LHCN-M2 (cell line): ENCODE measurements at regions not wholly inside any gene's neighbourhood (a gene's known extent, or its start where the extent isn't known, plus 50 kb on each side); places are given as distances from the start of the nearest gene placed in this dataset.
"Not testable (repeated sequence)": the region's sequence is repeated elsewhere in the genome, so short reads cannot be mapped to it uniquely, and the experiment has no call there.

Source experiments
- DNase-seq: peaks from one replicate; pipeline ENCODE4 v3.0.0-alpha.2; 2012; ENCODE audit warnings: low read depth

DNA sequence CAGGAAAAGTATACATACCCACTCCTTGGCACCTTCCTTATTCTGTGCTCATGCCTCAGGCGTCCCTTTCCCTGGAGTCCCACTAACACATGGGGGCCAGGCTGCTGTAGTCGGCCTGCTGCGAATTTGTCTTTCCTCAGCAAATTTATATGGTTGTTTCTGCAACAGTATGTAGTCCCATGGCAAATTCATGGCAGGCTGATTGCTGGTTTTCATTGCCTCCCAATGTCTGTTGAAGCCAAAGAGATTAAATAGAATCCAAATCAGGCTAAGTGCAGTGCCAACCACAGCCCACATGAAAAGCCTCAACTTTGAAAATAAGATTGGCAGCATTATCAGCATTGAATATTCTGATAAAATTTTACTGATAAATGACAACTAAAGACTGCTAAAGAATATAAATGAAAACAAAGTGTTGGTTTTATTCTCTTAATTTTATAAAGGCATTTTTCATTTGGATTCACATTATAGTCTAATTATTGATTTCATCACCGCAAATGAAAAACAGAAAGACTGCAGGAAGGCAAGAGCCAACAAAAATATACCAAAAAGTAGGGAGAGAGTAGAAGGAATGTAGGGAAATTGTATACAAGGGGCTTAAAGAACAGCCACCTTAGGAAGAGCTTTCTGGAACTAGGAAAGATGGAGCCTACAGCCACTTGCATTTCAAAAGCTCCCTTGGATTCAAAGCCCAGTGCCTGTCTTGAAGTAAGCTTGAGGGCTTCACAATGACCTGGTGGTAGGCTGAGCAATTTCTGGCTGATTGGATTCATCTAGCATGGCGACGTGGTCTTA, 283.7 kb upstream of the MMADHC start:
- DNase-seq: no peak

DNA sequence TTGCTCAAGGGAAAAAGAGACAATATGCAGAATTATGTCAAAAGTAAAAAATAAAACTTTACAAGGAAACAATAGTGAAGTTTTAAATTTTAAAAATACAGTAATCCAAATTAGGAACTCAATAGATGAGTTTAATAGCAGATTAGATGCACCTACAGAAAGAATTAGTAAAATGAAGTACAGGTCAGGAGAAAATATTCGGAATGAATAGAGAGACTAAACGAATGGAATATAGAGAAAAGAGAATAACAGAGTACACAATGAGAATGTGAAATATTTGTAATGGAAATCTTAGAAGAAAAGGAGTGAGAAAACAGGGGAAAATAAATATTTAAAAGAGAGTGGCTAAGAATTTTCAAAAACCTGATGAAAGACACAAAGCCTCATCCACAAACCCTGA, 275.7 kb upstream of the MMADHC start:
- DNase-seq: no peak

DNA sequence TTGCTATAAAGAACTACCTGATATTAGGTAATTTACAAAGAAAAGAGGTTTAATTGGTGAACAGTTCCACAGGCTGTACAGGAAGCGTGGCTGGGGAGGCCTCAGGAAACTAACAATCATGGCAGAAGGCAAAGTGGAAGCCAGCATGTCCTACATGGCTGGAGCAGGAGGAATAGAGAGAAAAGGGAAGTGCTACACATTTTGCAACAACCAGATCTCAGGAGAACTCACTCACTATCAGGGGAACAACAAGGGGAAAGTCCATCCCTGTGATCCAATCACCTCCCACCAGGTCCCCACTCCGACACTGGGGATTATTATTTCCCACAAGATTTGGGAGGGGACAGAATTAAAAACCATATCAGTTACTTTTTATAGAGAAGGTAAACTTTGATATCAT, 273.5 kb upstream of the MMADHC start:
- DNase-seq: no peak

DNA sequence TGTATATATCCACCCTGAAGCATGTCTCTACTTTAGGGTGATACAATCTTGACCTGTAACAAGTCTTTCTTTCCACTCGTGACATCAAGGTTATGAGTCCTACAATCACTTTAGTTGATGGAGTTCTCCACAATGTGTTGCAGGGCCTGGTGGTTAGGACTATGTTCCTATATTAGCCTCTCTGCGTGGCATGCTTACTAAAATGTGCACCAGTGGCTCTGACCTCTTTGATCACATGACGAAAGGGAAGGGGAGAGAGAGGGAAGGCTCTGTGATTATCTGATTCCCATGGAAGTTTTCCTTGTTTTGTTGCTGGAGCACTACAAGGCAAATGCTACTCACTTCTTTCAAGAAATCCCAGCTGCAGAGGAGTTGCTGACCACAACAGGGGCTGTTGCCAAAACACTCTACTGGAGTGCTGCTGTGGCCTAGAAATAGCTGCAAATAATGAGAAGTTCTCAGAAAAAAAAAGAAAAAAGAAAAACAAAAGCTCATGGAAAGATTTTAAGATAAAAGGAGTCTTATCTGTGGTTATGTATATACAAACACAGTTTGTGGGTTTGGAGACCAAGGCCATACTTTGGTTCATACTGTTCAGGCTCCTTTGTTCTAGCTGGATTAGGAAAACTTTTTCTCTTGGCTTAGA, 272.8 kb upstream of the MMADHC start:
- DNase-seq: peak; percentile 76

DNA sequence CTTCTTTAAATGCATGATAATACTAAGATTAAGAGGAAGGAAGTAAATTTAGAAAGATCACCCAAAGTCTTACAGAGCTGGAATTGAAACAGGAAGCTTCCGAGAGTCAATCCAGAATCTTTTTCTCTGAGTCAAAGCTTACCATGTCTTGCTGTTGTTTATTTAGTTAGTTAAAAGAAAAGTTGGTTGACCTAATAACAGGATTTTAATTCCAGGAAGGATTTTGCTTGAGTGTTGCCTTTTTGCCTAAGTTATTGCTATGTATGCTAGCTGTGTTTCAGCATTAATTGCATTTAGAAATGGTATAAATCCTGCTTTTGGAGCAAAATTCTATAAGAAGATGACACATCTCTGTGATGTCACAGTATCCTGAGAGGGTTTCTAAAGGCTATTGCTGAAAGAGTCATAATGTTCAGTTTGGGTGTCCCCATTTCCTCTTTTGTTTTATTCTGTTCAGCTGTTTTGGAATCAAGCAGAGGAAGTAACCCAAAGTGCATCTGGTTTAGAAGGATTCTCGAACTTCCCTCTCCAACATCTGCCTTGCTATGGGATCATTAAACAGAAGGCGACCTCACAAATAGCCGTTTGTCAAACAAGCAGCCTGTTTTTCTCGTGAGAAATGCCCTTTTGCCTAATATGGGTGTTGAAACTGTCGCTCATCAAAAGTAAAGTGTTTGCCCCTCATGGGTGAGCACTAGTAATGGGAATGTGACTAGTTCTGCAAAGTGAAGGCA, 271.5 kb upstream of the MMADHC start:
- peak; percentile 49 for DNase-seq

DNA sequence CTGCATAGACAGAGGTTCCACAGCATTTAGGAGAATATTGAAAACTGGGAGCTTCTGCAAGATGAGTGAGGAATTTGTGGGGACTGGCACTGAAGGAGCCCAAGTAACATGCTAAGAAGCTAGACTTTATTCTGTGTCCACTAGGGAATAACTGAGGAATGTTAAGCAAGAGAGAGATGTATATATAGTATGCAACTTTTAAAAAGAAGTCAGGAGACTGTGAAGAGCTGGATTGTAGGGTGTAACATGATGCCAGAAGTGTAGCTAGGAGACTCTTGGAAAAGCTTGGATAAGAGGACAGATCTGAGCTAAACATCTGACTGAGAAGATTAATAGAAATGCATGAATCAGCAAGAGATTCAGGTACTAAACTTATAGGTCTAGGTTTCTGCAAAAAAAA, 270.6 kb upstream of the MMADHC start:
- DNase-seq: no peak

DNA sequence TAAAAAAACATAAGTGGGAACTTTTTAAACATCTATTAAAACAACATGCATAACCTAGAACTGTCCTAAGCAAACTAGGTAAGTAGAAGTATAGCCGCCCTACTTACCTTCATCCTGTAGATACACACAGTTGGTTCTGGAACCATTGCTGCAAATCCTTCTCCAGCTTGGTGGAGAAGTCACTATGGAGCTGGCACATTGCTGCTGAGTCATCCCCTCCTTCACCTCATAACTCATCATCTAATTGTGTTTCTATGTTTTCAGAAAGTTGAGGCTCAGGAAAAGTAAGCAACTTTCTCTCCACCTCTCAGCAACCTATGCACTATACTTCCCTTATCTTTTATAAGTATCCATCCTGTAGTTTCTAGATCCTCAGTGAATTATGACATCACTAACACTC, 269.8 kb upstream of the MMADHC start:
- DNase-seq: peak; percentile 24

DNA sequence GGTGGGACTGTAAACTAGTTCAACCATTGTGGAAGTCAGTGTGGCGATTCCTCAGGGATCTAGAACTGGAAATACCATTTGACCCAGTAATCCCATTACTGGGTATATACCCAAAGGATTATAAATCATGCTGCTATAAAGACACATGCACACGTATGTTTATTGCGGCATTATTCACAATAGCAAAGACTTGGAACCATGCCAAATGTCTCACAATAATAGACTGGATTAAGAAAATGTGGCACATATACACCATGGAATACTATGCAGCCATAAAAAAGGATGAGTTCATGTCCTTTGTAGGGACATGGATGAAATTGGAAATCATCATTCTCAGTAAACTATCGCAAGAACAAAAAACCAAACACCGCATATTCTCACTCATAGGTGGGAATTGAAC, 268.3 kb upstream of the MMADHC start:
- DNase-seq: not testable (repeated sequence)

DNA sequence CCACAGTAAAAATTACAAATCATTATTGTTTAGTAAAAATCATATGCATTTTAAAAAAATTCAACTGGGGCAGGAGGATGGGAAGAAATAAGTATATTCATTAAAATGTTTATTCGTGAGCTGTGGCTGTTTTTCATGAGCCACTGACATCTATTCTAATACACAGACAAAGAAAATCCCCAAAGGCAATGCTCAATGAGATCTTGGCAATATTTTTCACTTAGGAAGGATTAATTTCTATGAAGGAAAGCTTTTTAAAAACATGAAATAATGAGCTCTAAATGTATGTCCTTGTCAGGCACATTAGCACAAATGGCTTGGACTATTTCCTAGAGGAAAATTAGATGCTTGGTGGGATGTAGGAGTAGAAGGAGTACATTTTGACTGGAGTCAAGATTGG, 262.0 kb upstream of the MMADHC start:
- no peak for DNase-seq

DNA sequence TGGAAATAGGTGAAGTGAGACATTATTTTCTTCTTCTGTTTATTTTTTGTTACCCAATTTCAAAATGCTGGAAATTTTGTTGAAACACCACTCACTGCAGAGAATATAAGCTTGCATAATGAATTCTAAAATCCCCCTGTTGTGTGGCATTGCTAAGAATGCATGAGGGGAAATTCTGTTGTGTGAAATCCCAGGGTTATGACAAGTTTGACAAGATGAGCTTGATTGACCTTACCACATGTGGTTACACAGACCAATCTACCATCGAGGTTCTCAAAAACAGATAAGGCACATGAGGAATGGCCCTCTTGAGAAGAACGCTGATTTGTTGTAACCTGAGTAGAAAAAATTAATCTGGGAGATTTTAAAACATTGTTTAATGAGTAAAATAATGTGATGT, 261.6 kb upstream of the MMADHC start:
- no peak for DNase-seq

DNA sequence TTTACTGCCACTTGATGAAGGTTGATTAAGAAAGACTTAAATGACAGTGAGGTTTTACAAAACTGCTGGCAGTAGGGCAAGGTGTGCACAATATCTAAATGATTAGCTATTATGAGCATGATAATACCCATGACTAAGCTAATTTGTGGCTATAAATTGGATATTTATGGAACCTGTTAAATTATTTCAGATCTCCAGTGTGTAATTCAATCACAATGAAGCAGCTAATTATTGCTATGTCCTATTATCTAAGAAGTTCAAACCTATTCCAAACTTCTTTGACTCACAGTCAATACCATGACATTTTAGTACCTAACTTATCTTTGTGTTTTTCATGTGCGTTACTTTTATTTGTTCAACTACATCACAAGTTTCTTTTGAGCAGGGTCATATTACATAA, 253.8 kb upstream of the MMADHC start:
- no peak for DNase-seq

DNA sequence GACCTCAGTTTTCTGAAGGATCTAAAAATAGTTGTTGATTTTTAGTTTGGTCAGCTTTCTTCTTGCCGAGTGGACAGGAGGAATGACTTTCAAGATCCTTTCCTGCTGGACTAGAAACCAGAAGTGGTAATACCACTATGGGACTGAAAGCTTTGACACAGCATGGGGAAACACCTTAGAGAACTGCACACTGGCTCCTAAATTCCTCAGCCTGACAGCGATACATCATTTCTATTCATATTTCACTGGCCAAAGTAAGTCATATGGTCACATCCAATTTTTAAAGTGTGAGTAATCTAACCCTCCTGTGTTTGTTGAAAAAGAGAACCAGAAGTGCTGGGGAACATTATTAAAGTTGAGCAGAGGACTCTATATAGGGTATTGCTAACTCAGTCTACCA, 244.7 kb upstream of the MMADHC start:
- peak; percentile 20 for DNase-seq

DNA sequence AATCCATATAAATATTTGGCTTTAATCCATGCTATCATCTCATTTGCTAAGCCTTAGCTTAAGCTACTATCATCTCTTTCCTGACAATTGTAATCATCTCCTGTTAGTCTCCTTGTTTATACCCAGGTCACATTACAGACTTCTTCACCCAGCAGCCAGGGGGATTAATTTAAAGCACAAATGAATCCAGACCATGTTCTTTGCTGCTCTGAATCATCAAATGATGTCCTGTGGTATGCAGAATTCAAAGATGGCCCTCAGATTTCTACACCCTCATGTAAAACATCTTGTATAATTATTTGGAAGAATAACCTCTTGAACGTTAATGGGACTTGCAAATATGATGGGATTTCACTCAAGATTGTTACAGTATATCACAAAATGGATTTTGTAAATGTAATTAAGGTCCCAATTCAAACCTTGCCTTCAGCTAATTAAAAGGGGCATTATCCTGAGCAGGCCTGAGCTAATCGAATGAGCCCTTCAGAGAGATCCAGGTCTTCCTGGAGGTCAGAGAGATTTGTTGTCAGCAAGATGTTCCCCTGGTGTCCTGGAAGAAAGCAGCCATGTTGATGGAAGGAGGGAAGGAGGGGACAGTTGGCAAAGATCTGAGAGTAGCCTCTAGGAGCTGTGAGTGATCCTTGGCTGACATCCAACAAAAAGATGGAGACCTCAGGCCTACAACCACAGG, 241.1 kb upstream of the MMADHC start:
- peak; percentile 24 for DNase-seq

DNA sequence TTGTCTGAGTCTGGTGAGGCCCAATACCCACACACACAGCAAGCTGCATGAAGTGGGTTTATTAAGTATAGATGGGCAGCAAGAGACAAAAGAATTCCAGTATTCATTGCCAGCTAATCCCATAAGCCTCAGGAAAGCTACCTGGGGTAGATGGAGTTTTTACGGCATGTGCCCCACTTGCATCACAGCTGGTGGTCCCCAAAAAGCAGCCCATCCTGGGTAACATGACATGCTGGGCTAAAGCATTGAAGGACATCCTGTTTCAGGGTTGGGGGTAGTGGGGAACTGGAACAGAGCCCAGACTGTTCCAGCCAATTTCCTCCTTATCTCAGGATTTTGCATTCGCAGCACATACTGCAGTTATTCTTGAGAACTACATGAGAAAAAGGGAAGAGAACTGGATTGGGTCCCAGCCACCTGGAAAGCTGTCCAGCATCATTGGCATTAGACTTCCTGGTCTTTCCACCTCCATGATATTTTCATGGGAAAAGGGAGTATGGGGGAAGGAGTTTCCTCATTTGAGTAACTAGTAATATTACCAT, 240.1 kb upstream of the MMADHC start:
- no peak for DNase-seq

DNA sequence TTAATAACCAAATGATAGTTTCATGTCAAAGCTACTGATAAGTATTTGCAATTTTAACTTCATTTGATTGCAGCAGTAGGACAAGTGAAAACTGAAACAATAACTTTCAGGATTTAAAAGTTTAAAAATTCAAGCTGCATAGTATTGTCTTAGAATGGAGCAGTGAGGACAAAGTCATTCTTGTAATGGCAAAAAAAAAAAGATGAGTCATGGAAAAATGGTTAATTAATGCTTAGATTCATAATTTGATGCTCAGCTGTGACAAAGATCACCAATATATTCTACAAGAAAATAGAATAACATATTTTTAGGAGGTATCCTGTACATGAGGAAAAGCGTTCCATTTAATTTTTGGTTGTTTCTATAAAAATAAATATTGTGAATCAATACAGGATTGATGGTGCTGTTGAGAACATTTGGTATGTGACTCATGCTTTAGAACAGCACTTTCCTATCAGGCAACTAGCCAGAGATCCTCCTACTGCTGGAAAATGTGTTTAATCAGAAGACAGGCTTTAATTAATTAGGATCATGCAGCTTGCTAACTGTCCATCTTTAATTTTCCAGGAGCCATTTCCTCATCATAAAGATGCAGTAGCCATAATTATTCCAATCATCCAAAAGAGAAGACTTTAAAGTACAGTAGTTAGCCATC, 239.0 kb upstream of the MMADHC start:
- DNase-seq: peak; percentile 23

DNA sequence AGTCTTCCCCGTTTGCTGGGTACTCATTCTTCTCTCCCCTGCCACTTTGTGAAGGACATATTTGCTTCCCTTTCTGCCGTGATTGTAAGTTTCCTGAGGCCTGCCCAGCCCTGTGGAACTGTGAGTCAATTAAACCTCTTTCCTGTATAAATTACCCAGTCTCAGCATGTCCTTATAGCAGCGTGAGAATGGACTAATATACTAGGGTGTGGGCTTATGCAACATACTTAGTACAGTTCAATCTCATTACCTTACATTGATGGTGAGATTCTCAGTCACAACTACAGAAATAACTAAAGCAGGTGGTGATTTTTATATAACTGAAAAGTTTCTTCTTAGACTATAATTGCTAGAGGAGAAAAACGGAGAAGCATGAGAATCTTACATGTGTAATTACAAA, 237.9 kb upstream of the MMADHC start:
- DNase-seq: no peak

DNA sequence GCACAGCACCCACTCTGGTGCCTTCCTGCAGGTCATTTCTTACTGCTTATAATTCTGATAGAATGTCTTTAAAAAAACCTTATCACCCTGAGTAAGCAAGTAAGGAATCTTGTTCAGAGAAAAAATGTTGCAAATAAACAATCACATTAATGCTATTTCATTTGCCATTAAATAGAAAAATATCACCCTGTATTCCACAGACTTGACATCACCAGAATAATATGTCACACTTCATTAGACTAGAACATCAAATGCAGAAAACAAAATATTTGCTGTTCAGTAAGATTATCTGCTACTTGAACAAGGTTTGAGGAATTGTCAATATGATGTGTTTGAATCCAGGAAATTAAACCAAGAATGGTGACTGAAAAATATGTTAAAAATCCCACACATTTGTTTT, 236.6 kb upstream of the MMADHC start:
- no peak for DNase-seq

DNA sequence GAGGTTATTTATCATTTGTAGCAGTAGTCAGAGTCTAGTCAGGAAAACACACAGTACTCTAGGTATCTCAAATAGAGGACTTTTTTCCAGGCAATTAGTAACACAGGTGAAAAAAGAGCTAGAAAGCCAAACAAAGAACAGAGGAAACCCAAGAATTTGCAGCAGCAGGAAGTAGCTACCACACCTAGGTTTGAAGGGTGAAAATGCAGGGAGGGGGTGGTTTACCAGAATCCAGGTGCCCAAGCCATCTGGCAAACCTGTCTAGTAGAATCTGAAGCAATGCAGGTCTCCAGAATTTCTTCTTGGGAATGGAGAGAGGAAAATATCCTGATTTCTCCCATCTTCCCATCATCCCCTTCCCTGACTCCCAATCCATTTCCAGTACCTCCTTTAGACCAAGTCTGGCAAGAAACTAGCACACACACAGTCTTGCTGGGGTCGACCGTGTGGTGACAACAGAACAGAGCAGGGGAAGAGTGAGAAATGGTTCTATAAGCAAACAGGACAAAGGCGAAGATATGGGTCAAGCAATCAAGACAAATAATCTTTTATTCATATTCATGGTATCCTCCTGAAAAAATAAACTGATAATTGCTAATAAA, 231.9 kb upstream of the MMADHC start:
- no peak for DNase-seq

DNA sequence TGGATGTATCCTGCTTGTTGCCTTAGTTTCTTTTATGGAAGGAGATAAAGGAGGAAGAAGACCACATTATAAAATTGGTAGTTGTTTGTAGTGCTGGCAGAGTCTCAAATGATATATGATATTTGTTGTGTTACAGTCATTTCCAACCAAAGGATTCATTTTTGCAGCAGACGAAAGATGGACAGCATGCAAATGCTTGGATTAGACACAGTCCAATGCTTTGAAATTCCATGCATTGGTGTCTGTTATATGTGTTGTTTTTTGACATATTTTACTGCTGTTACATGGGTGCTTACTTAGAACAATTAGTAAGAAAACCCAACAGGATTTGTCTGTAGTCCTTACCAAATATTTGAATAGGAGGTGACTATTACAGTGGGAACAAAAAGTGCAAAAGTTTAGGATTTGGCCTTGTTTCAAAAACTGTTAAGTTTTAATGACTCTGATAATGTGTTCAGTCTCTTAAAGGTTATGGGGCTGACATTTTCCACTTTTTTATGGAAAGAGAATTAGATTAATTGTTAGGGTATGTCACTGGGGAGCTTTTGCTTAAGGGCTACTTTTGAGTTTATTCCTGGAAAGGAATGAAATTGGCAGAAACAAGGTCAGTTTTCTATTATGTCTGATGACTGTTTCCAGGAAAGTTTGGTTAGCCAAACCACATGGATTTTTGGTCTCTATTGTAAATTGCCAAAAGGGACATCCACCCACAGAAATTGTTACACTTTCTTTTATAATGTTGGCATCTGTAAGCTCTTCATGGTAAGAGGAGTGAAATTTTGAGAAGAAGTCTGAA, 229.4 kb upstream of the MMADHC start:
- DNase-seq: peak; percentile 5

DNA sequence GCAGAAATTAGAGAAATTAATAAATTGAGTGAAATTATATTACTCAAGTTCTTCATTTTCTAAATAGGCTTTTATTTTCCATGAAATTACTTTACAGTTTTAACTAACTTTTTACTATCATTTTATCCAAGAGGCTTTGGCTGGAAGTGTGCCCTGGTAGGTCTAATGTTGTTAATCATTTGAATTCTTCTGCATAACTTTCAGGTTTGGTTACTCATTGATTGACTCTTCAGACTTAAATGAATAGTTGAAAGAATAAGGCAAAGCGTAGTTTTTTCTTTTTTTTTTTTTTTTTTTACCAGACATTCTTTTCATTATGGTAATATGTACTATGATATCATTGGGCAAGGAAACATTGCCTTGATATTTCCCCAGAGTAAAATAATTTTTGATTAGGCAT, 228.4 kb upstream of the MMADHC start:
- DNase-seq: no peak
